Astrocyte (in vitro differentiated cells and primary cell): ENCODE measurements at regions not wholly inside any gene's neighbourhood (a gene's known extent, or its start where the extent isn't known, plus 50 kb on each side); places are given as distances from the start of the nearest gene placed in this dataset.

Experiments
- DNase-seq: peaks from one replicate; pipeline ENCODE4 v3.0.0-alpha.2; 2010; ENCODE audit warnings: low read depth
- FAIRE-seq: peaks from 2 replicates; lab custom pipeline; 2011; peaks lifted over from hg19 to GRCh38; lab: Jason Lieb, UNC
- H2AFZ ChIP-seq: 2 replicates; pipeline ENCODE4 v1.6.0; 2012; ENCODE audit warnings: low read depth, low read length, inconsistent platforms
- H3K27ac ChIP-seq: 2 replicates; pipeline ENCODE4 v1.5.1; 2011; ENCODE audit warnings: low read depth, low read length, inconsistent platforms
- H3K27me3 ChIP-seq: 2 replicates; pipeline ENCODE4 v1.6.0; 2011; ENCODE audit warnings: low read length, inconsistent platforms; ENCODE audit not compliant: insufficient read depth
- H3K36me3 ChIP-seq: 2 replicates; pipeline ENCODE4 v1.5.1; 2011; ENCODE audit warnings: low read length, inconsistent platforms; ENCODE audit not compliant: insufficient read depth
- H3K4me1 ChIP-seq: 2 replicates; pipeline ENCODE4 v1.5.1; 2011; ENCODE audit warnings: low read length, inconsistent platforms; ENCODE audit not compliant: insufficient read depth
- H3K4me2 ChIP-seq: 2 replicates; pipeline ENCODE4 v1.6.0; 2012; ENCODE audit warnings: low read length, inconsistent platforms
- H3K4me3 ChIP-seq: 2 replicates; pipeline ENCODE4 v1.5.1; 2011; ENCODE audit warnings: low read depth, mild to moderate bottlenecking, low read length, inconsistent platforms; ENCODE audit not compliant: insufficient read depth
- H3K79me2 ChIP-seq: 2 replicates; pipeline ENCODE4 v1.6.0; 2012; ENCODE audit warnings: mild to moderate bottlenecking, low read length, inconsistent platforms; ENCODE audit not compliant: insufficient read depth
- H3K9ac ChIP-seq: 2 replicates; pipeline ENCODE4 v1.6.0; 2012; ENCODE audit warnings: mild to moderate bottlenecking, low read length, inconsistent platforms
- H3K9me3 ChIP-seq: 2 replicates; pipeline ENCODE4 v1.5.1; 2012; ENCODE audit warnings: low read depth, mild to moderate bottlenecking, low read length, inconsistent platforms; ENCODE audit not compliant: insufficient read depth
- H4K20me1 ChIP-seq: 2 replicates; pipeline ENCODE4 v1.6.0; 2012; ENCODE audit warnings: low read length, inconsistent platforms; ENCODE audit not compliant: insufficient read depth
- H3K27ac Mint-ChIP-seq: one replicate; pipeline ENCODE4 v1.8.0; 2021; ENCODE audit warnings: mild to moderate bottlenecking, mixed read lengths; ENCODE audit not compliant: unreplicated experiment
- H3K27me3 Mint-ChIP-seq: one replicate; pipeline ENCODE4 v1.8.0; 2021; ENCODE audit warnings: low read depth, mixed read lengths; ENCODE audit not compliant: unreplicated experiment
- H3K36me3 Mint-ChIP-seq: one replicate; pipeline ENCODE4 v1.8.0; 2021; ENCODE audit warnings: low read depth, mixed read lengths; ENCODE audit not compliant: unreplicated experiment
- H3K4me1 Mint-ChIP-seq: one replicate; pipeline ENCODE4 v1.8.0; 2021; ENCODE audit warnings: low read depth, mixed read lengths; ENCODE audit not compliant: unreplicated experiment
- H3K4me3 Mint-ChIP-seq: one replicate; pipeline ENCODE4 v1.8.0; 2021; ENCODE audit warnings: mild to moderate bottlenecking, moderate library complexity, mixed read lengths; ENCODE audit not compliant: unreplicated experiment
- H3K9me3 Mint-ChIP-seq: one replicate; pipeline ENCODE4 v1.8.0; 2021; ENCODE audit warnings: mild to moderate bottlenecking, mixed read lengths; ENCODE audit not compliant: unreplicated experiment
- EZH2 ChIP-seq: IDR thresholded peaks from 2 replicates; pipeline ENCODE4 v1.6.1; 2012; ENCODE audit warnings: mild to moderate bottlenecking, low read length, inconsistent platforms; ENCODE audit not compliant: insufficient read depth
- TF ChIP-seq, protein P1 (sequence below): IDR thresholded peaks from 2 replicates; pipeline ENCODE4 v1.5.1; 2011; ENCODE audit warnings: low read depth, mild to moderate bottlenecking, inconsistent platforms, low read length, moderate library complexity; ENCODE audit not compliant: insufficient read depth

DNA sequence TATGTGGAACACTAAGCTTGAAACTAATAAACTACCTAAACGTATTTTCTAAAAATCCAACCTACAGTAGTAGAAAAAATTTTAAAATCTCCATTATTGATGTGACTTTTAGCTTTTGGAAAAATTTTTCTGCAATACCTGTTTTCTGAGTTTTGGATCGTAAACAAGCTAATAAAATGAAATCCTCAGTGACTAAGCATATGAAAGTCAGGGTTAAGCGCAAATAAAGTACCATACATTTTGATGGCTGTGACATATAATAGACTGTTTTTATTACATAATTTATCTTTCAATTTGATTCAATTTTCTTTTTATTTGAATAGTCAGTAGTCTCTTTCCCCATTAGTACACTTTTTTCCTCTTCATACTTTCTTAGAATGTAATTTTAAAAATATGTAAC, 683.6 kb downstream of the NUP35 start:
- Mint-ChIP-seq H3K4me3 (no peak overlapping the region), H3K36me3 (no peaks in the 10 kb centered on the region), H3K9me3 (no peaks in the 10 kb centered on the region), H3K27ac (no peak overlapping the region), H3K4me1 (no peaks in the 10 kb centered on the region), H3K27me3 (no peaks in the 10 kb centered on the region)
- DNase-seq (no peak), FAIRE-seq (no peak)
- Histone ChIP-seq H3K4me1 (no peaks in the 10 kb centered on the region), H3K9me3 (peaks cover 5% of the 10 kb centered on the region), H3K9ac (no peak overlapping the region), H3K27ac (no peak overlapping the region), H4K20me1 (no peaks in the 10 kb centered on the region), H2AFZ (no peak overlapping the region), H3K27me3 (no peaks in the 10 kb centered on the region), H3K36me3 (no peaks in the 10 kb centered on the region), H3K79me2 (no peaks in the 10 kb centered on the region), H3K4me2 (no peak overlapping the region), H3K4me3 (no peak overlapping the region)
- TF ChIP-seq, protein P1, sequence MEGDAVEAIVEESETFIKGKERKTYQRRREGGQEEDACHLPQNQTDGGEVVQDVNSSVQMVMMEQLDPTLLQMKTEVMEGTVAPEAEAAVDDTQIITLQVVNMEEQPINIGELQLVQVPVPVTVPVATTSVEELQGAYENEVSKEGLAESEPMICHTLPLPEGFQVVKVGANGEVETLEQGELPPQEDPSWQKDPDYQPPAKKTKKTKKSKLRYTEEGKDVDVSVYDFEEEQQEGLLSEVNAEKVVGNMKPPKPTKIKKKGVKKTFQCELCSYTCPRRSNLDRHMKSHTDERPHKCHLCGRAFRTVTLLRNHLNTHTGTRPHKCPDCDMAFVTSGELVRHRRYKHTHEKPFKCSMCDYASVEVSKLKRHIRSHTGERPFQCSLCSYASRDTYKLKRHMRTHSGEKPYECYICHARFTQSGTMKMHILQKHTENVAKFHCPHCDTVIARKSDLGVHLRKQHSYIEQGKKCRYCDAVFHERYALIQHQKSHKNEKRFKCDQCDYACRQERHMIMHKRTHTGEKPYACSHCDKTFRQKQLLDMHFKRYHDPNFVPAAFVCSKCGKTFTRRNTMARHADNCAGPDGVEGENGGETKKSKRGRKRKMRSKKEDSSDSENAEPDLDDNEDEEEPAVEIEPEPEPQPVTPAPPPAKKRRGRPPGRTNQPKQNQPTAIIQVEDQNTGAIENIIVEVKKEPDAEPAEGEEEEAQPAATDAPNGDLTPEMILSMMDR, result no peak
- TF ChIP-seq EZH2, result no peak

DNA sequence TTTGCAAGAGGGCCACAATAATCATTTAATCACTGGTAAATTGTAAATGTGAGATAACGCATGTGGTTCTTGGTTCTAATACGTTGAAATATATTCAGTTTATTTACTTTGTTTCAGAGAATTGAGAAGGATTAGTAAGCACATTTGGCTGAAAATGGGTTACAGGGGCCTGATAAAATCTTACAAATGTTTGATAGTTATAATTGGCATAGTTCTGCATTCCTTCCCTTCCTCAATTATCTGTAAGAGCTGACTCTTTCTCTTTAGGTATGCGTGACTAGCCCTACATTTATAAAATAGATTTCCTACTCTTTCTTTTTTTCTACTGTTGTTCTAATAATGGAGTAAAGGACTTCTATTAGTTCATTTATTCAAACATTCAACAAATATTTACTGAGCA, 685.2 kb downstream of the NUP35 start:
- Histone ChIP-seq H3K4me3 (no peak overlapping the region), H3K9me3 (no peaks in the 10 kb centered on the region), H2AFZ (no peak overlapping the region), H3K79me2 (no peaks in the 10 kb centered on the region), H4K20me1 (no peaks in the 10 kb centered on the region), H3K9ac (no peak overlapping the region), H3K27ac (no peak overlapping the region), H3K36me3 (no peaks in the 10 kb centered on the region), H3K4me1 (no peaks in the 10 kb centered on the region), H3K4me2 (no peak overlapping the region), H3K27me3 (no peaks in the 10 kb centered on the region)
- no peaks in the 10 kb centered on the region for H3K27me3 Mint-ChIP-seq
- no peaks in the 10 kb centered on the region for H3K4me1 Mint-ChIP-seq
- FAIRE-seq, result no peak
- no peak overlapping the region for H3K4me3 Mint-ChIP-seq
- DNase-seq, result no peak
- H3K27ac Mint-ChIP-seq, result no peak overlapping the region
- H3K36me3 Mint-ChIP-seq, result no peaks in the 10 kb centered on the region
- H3K9me3 Mint-ChIP-seq, result no peaks in the 10 kb centered on the region
- TF ChIP-seq EZH2, result no peak
- TF ChIP-seq, protein P1, result no peak

DNA sequence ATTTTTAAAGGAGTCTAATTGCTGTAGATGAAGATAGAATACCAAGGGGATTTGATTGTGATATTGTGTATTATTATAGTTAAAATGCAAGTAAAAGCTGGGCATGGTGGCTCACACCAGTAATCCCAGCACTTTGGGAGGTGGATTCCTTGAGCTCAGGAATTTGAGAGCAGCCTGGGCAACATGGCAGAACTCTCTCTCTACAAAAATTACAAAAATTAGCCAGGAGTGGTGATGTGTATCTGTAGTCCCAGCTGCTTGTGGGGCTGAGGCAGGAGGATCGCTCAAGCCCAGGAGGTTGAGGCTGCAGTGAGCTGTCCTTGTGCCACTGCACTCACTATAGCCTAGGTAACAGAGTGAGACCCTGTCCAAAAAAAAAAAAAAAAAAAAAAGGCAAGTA, 687.0 kb downstream of the NUP35 start:
- Histone ChIP-seq H3K36me3 (no peaks in the 10 kb centered on the region), H3K4me1 (no peaks in the 10 kb centered on the region), H3K9me3 (no peaks in the 10 kb centered on the region), H3K4me2 (no peak overlapping the region), H3K79me2 (no peaks in the 10 kb centered on the region), H4K20me1 (no peaks in the 10 kb centered on the region), H3K27me3 (no peaks in the 10 kb centered on the region), H2AFZ (no peak overlapping the region), H3K27ac (no peak overlapping the region), H3K9ac (no peak overlapping the region), H3K4me3 (no peak overlapping the region)
- no peaks in the 10 kb centered on the region for H3K4me1 Mint-ChIP-seq
- H3K27ac Mint-ChIP-seq, result no peak overlapping the region
- no peaks in the 10 kb centered on the region for H3K27me3 Mint-ChIP-seq
- FAIRE-seq, result no peak
- no peak for DNase-seq
- no peaks in the 10 kb centered on the region for H3K36me3 Mint-ChIP-seq
- no peak overlapping the region for H3K4me3 Mint-ChIP-seq
- H3K9me3 Mint-ChIP-seq, result no peaks in the 10 kb centered on the region
- TF ChIP-seq EZH2, result no peak
- TF ChIP-seq, protein P1, result no peak
